Renal cortical epithelial cell (primary cell): ENCODE measurements at regions not wholly inside any gene's neighbourhood (a gene's known extent, or its start where the extent isn't known, plus 50 kb on each side); places are given as distances from the start of the nearest gene placed in this dataset.

ENCODE experiments used
- DNase-seq: peaks from one replicate; pipeline ENCODE4 v3.0.0-alpha.2; 2011; ENCODE audit warnings: low read depth

- DNase-seq, result no peak
Measured at GRCh38 chr12:91922139-91922538, 223.5 kb downstream of the BTG1 start.

DNA sequence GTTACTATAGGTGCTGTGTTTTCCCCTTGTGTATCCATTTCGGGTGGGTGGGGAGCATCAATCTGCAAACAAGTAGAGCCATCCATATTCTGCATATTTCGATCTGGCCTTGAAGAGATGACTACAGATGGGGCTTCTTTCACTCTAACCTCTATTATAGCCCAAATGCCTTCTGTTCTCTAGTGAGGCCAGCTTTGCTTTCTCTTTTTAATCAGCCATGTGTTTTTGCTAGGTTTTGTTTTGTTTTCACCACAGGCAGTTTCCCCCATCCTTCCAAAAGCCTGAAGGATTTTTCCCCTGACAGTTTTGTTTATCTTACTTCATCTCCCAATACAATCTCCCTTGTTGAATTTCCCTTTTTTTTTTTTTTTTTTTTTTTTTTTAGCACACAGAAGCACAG lies 224.1 kb downstream of the BTG1 start:
- DNase-seq, result no peak

DNA sequence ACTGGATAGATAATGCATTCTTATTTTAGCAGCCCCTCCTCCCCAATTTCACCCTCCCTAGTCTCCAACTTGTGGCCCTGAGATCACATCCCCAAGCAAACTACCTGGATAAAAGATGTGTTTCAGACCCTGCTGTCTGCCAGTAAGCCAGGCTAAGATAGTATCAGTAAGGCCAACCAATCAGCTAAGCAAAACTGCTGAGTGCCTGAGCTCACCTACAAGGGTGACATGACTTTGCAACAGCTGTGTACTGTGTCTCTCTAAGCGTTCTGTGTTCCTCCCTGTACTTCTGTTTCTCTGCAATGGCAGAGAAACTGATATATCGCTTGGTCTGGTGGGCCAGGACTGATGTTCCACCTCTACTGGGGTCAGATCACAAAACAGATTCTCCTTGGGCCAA lies 224.9 kb downstream of the BTG1 start:
- DNase-seq, result no peak

GRCh38 chr12:91920276-91920675 lies 225.4 kb downstream of the BTG1 start:
- peak; percentile 33 for DNase-seq

DNA sequence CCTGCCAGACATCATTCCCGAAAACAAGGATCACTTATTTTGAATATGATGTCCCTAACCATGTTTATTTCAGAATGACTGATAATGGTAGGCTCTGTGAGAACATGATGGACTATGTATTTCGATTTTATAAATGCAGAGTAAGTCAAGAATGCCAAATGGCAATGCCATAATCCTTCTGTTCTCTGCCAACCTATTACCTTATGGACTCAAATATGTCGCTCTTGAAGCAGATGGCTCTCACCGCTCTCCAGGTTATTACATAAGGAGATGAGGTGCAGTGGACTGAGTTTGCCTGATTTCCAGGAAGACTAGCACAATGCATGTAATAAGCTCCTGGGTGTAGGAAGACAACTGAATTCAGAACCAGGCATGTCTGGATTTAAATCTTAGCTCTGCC lies 227.2 kb downstream of the BTG1 start:
- DNase-seq, result no peak

DNA sequence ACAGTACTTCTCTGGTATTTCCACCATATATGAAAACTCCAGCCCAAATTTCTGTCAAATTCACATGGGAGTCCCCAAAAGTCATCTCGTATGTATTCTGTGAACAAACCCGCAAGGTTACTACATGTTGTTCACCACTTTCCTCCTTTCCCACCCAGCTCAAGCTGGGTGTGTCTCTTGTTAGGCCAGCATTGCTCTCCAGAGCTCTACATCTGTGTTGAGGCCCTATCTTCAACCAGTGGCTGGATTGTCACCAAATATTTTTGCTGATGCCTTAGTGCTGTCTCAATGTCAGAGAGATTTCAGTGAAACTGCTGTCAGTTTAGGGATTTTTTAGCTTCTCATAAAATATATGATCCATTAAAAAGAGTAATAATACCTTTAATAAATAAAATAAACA lies 230.9 kb downstream of the BTG1 start:
- no peak for DNase-seq

DNA sequence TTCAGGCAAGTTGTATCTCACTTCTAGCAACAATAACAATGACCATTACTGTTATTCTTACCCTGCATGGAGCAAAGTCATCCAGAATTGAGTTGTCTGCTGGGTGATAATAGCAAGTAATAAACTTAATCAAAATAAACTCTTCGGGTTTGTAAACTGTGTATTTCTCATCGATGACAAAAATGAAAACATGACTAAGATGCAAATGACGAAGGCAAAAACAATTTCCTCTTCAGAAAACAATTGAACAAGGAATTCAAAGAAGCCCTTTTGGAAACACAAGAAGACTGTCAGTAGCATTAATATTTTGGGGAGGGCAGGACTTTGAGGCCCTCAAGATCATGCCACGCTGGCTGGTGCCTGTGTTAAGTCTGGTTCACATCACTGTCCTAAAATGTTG lies 232.0 kb downstream of the BTG1 start:
- DNase-seq, result no peak

DNA sequence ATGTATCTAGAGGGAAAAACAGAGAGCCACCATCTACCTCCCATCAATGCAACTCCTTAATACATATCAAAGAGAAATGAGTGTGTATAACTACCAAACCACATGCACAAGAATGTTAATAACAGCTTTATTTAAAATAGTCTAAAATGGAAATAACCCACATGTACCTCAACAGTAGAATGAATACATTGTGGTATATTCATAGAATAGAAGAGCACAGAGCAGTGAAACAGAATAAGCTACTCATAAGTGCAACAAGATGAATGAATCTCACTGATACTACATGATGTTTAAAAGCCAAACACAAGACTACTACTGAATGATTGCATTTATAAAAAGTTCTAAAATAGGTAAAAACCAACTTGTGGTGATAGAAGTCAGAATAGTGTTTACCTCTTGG lies 232.5 kb downstream of the BTG1 start:
- DNase-seq, result no peak

DNA sequence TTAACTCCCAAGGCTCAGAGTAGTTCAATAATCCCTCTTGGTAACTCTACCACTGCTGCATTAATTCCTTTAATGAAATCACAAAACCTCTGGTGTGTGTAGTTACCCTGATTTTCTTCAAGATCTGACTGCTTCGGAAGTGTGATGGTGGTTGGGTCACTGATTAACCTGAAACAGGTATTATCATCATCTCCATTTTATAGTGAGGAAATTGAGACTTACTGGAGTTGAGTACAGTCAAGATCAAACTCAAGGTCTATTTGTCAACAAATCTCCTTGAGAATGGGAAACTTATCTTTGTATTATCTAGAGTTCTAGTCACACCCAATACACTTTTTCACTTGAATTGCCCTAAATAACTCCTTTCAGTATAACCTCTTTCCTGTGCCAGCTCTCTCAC lies 233.5 kb downstream of the BTG1 start:
- no peak for DNase-seq

DNA sequence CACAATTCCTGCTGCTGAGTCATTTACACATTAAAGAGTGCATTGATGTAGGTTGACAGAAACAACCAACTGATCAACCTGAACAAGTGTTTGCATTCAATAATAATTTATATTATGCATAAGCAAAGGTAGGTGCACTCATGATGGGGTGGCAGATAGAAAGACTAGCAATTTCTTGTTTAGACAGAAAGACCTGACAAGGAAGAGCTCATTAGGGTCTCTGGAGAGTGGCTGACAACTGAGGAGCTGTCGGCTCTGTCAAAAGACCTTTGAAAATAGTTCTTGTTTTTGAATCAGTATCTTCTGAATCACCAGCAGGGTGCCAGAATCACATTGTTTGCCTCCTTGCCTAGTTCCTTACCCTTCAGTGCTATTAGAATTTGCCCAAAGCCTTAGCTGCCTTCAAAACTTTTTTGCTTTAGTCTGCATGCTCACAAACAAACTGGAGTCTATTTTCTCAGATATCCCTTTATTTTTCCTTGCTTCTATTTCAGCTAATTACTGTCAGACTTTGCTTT lies 234.7 kb downstream of the BTG1 start:
- no peak for DNase-seq

DNA sequence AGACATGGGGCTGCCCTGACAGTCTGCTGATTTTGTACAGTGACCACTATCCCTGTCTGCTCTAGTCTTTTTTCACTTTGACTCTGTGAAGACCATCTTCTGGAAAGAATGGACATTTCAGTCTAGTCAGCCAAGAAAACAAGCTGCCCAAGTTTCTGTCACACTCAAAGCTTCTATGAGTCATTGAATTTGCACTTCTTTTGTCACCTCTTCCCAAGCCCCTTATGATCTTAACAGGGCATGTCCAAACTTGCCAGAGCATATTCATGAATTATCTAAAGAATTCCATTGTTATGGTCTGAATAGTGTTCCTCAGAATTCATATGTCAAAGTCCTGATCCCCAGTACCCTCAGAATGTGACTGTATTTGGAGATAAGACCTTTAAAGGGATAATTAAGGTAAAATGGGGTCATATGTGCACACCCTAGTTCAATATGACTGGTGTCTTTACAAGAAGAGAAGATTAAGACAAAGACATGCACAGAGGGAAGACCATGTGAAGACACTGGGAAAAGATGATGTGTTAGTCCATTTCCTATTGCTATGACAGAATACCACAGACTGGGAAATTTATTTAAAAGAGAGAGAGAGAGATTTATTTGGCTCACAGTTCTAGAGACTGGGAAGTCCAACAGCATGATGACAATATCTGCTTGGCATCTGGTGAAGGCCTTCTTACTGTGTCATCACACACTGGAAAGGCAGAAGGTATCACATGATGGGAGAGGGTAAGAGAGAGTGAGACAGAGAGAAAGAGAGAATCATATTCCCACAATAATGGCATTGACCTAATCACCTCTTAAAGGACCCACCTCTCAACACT lies 242.6 kb downstream of the BTG1 start:
- no peak for DNase-seq

DNA sequence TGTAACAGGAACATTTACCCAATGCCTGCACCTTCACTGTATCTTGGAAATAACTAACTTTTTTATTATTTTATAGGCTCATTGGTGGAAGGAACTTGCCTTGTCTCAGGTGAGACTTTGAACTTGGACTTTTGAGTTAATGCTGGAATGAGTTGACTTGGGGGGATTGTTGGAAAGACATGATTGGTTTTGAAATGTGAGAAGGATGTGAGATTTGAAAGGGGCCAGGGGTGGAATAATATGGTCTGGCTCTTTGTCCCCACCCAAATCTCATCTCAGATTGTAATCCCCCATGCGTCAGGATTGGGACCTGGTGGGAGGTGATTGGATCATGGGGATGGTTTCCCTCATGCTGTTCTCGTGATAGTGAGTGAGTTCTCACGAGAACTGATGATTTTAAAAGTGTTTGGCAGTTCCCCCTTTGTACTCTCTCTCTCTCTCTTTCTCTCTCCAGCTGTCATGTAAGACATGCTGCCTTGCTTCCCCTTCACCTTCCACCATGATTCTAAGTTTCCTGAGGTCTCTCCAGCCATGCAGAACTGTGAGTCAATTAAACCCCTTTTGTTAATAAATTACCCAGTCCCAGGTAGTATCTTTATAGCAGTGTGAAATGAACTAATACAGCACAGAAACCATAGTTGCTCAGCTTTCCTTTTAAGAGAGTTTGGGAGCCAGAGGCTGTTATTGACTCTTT lies 244.1 kb downstream of the BTG1 start:
- DNase-seq, result peak; percentile 49

DNA sequence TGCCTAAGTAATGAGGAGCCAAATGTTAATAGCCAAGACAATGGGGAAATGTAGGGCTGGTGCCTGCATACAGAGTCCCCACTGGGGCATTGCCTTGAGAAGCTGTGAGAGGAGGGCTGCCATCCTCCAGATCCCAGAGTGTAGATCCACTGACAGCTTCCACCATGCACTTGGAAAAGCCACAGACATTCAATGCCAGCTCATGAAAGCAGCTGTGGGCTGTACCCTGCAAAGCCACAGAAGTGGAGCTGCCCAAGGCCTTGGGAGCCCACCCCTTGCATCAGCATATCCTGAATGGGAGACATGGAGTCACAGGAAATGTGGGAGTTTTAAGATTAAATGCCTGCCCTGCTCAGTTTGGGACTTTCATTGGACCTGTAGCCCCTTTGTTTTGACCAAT lies 244.7 kb downstream of the BTG1 start:
- DNase-seq, result no peak

- DNase-seq, result no peak
Measured at GRCh38 chr12:91899056-91899455, 246.6 kb downstream of the BTG1 start.

GRCh38 chr12:91897025-91897515 lies 248.6 kb downstream of the BTG1 start:
- DNase-seq, result no peak

DNA sequence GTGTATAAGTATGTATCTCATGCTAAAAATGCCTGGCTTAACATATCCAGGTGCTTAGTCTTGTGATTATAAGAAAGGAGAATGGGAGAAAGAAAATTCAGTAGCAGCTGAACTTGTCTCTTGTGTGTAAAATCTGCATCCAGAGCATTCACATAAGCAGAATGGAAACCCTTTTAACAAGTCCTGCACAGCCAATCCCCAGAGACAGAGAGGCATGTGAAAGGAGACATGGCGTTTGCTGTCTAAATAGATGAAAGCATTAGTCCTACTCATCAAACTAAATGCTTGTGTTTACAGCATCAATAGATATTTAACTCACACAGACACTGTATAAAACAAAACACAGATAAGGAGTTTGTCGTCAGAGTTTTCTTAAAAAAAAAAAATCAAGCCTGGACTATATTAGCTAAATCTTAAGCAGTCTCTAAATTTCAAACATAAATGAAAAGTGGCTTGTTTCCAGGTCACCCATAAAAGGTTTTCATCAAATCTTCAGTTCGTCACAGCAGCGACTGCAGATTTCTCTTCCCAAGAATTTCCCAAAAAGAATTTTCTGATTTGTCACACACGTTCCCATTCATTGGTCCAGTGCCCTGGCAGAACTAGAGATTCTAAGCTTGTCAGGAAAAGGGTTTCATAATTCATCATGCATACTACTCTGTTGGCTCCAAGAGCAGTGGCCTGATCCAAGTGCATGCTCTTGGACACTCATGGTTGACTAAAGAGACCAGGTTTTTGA lies 249.2 kb downstream of the BTG1 start:
- no peak for DNase-seq

- no peak for DNase-seq
Measured at GRCh38 chr12:91894911-91895310, 250.7 kb downstream of the BTG1 start.

DNA sequence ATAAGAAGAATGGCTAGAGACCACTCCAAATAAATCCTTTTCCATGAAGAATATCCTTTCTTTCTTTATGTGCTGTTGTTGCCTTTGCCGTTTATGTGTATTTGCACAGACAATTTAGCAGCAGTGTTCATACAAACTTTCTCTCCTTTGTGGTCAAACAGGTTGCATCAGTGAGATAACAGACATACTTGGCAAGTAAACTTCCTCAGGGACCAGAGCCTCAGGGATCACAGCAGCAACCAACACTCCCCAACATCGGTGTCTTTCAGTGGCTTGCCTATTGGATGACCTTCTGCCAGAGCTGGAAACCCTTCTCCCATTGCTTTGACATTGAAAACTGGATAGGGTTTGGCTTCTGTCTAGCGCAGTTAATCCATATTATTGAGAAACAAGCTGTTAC lies 252.2 kb downstream of the BTG1 start:
- DNase-seq, result no peak

GRCh38 chr12:91892081-91892855 lies 253.4 kb downstream of the BTG1 start:
- no peak for DNase-seq

GRCh38 chr12:91890742-91891141 lies 254.9 kb downstream of the BTG1 start:
- peak; percentile 23 for DNase-seq

- DNase-seq, result no peak
Measured at GRCh38 chr12:91889910-91890309, 255.7 kb downstream of the BTG1 start.

- no peak for DNase-seq
Measured at GRCh38 chr12:91889059-91889458, 256.6 kb downstream of the BTG1 start.
